D721Med (cell line): ENCODE measurements at regions not wholly inside any gene's neighbourhood (a gene's known extent, or its start where the extent isn't known, plus 50 kb on each side); places are given as distances from the start of the nearest gene placed in this dataset.

Experiments
- DNase-seq: peaks from one replicate; pipeline ENCODE4 v3.0.0; 2011; ENCODE audit warnings: low spot score; ENCODE audit not compliant: insufficient read length
- FAIRE-seq: peaks from 2 replicates; lab custom pipeline; 2011; peaks lifted over from hg19 to GRCh38; lab: Jason Lieb, UNC
- TF ChIP-seq, protein P1 (sequence below): IDR thresholded peaks from 2 replicates; pipeline ENCODE4 v1.5.1; 2012; ENCODE audit warnings: mild to moderate bottlenecking, control low read depth; ENCODE audit not compliant: insufficient read depth; ENCODE audit errors: missing control alignments

- DNase-seq (no peak), FAIRE-seq (no peak)
- TF ChIP-seq, protein P1, sequence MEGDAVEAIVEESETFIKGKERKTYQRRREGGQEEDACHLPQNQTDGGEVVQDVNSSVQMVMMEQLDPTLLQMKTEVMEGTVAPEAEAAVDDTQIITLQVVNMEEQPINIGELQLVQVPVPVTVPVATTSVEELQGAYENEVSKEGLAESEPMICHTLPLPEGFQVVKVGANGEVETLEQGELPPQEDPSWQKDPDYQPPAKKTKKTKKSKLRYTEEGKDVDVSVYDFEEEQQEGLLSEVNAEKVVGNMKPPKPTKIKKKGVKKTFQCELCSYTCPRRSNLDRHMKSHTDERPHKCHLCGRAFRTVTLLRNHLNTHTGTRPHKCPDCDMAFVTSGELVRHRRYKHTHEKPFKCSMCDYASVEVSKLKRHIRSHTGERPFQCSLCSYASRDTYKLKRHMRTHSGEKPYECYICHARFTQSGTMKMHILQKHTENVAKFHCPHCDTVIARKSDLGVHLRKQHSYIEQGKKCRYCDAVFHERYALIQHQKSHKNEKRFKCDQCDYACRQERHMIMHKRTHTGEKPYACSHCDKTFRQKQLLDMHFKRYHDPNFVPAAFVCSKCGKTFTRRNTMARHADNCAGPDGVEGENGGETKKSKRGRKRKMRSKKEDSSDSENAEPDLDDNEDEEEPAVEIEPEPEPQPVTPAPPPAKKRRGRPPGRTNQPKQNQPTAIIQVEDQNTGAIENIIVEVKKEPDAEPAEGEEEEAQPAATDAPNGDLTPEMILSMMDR, result no peak
These were observed 93.7 kb upstream of the UBE3A start for GRCh38 chr15:25532269-25533140.

DNA sequence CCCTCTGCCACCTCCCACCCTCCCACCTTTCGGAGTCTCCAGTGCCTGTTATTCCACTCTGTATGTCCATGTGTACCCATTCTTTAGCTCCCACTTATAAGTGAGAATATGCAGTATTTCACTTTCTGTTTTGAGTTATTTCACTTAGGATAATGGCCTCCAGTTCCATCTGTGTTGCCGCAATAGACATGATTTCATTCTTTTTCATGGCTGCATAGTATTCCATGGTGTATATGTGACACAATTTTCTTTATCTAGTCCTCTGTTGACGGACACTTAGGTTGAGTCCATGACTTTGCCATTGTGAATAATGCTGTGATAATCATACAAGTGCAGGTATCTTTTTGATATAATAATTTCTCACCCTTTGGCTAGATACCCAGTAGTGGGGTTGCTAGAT is 91.0 kb upstream of the UBE3A start:
- FAIRE-seq, result no peak
- TF ChIP-seq, protein P1, result no peak
- DNase-seq, result no peak

DNA sequence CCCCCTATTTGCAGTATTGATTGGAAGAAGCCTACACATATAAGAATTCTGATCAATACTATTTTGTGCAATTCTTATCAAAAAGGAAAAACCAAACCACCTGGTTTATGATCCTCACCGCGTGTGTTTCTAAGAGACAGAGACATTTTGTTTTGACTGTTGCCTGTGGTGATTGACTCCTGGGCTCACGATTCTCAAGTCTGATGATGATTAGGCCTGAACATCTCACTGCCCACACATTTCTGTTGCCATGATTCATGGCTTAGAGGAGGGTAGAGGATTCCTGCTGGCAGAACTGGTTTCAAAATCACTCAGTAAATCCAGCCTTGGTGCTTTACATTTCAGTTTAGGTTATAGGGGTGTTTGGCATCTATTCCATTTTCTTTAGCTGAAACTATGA is 88.3 kb upstream of the UBE3A start:
- TF ChIP-seq, protein P1, result no peak
- FAIRE-seq (no peak), DNase-seq (no peak)

DNA sequence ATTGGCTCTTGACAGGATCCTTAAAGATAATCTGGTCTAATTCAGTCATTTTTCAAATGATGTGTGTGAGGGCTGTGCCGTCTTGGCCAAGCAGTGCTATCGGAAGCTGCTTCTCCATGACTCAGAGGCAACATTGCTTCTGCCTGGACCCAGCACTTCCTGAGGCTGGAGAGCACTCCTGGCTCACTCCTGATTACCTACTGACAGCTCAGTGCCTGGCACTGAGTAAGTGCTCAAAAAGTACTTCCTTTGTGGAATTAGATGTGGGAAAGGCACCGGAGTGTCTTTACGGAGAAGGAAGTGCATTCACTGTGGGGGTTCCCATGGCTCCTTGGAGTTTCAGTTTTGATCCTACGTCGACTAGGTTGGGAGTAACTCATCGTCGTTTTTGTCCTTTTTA is 86.9 kb upstream of the UBE3A start:
- TF ChIP-seq, protein P1, result no peak
- FAIRE-seq, result no peak
- no peak for DNase-seq

DNA sequence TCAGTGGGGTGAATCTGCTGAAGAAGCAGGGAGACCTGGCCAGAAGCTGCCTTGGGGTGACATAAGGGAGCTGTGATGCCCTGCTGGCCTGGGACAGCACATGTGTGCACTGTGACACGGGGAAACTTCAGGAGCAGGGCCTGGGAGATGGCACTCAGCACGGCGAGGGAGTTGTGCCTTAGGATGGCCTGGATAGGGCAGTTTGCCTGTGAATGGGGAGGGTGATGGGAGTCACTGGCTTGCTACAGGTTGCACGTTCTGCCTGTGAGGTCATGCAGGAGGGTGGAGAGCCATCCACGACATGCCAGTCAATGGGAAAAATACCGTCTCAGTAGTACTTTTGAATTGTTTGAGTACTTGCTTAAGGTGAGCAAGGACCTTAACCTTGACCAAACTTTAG is 76.8 kb upstream of the UBE3A start:
- FAIRE-seq, result no peak
- TF ChIP-seq, protein P1, result no peak
- DNase-seq, result no peak

DNA sequence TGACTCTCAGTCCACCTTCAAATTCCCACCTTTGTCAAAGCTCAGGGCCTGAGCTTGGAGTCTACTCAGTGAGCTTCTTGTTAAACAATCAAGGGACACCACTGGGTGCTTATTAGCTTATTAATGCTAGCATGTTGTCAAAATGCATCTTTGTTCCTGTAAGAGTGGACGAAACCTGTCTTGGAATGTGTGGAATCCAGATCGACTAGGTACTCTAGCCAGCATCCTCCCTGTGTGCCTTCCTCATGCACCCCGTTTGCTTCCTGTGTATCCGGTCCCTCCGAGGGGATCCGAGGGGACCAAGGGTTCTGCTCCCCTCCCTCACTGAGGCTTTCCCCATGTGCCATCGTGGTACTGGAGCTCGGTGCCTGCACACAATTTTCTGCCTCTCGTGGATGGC is 75.7 kb upstream of the UBE3A start:
- no peak for DNase-seq
- TF ChIP-seq, protein P1, result no peak
- no peak for FAIRE-seq

- no peak for FAIRE-seq
- TF ChIP-seq, protein P1, result no peak
These were observed 74.1 kb upstream of the UBE3A start for GRCh38 chr15:25512957-25513356.

More at GRCh38 chr15:25512957-25513356, 74.1 kb upstream of the UBE3A start:
- no peak for DNase-seq
